Lower leg skin (tissue), 3 donors: ENCODE measurements at regions not wholly inside any gene's neighbourhood (a gene's known extent, or its start where the extent isn't known, plus 50 kb on each side); places are given as distances from the start of the nearest gene placed in this dataset.

Experiments
- CTCF ChIP-seq, 3 donors: fragments of 450-650 bp; IDR thresholded peaks; one replicate each; pipeline ENCODE4 v1.5.1; 2016; ENCODE audit warnings: antibody characterized with exemption in 3 of 3, mild to moderate bottlenecking in 3 of 3, moderate library complexity in 2 of 3
- POLR2A ChIP-seq, 2 donors: fragments of 450-650 bp; IDR thresholded peaks; one replicate each; pipeline ENCODE4 v1.6.1; 2016 to 2017; ENCODE audit warnings: antibody characterized with exemption in 2 of 2, mild to moderate bottlenecking in 1 of 2, moderate library complexity in 1 of 2

GRCh38 chr4:167613381-167613780, 379.1 kb upstream of the SPOCK3 start:
- TF ChIP-seq CTCF (IDR thresholded peaks at IDR 0.05) (no peak), POLR2A (IDR thresholded peaks at IDR 0.05) (no peak)
